ENCODE measurements at regions not wholly inside any gene's neighbourhood (a gene's known extent, or its start where the extent isn't known, plus 50 kb on each side); places are given as distances from the start of the nearest gene placed in this dataset.

- no peak for TF ChIP-seq CTCF (conservative IDR thresholded peaks at IDR 0.05; ENCODE audit: low read depth, low read length)
- no peak for DNase-seq (ENCODE audit: low read depth)
Observed at GRCh38 chr10:7046615-7047014, 364.2 kb downstream of the SFMBT2 start.

DNA sequence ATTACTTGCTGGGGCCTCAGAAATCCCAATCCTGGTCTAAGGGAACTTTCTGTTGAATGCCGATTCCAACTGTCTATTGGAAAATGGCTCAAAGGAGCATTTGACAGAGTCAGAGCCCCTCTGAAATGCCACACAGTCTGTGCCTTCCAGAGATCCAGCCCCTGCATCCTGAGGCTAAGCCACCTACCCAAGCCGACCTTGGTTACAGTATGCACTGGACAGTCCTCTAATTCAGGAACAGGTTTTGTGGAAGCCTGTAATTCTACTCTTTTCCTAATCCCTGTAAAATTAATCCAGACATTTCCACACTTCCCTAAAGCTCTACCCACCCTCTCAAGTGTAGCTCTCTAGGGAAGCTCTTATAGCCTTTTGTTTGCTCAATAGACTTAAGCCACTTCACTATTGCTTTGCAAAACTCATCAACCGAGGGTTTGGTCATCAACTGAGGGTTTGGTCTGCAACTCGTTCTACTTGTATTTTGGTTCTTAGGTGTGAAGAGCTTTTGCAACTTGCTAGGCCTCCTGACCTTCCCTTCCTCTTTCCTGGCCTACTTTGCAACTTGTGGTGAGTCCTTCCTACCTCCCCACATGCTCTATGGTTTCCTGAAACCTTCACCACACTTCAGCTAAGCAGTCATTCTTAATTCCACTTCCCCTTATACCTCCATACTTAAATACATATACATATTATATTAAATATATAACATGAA, 364.8 kb downstream of the SFMBT2 start:
- TF ChIP-seq CTCF (conservative IDR thresholded peaks at IDR 0.05; ENCODE audit: low read depth, low read length), result no peak
- DNase-seq (ENCODE audit: low read depth), result no peak
- H3K4me3 ChIP-seq (ENCODE audit: low read depth, low read length), result no peak overlapping the region

More at GRCh38 chr10:7046615-7047014, 364.2 kb downstream of the SFMBT2 start:
- no peak overlapping the region for H3K4me3 ChIP-seq (ENCODE audit: low read depth, low read length)

- H3K4me3 ChIP-seq (ENCODE audit: low read depth, low read length), result no peak overlapping the region
- DNase-seq (ENCODE audit: low read depth), result no peak
- no peak for TF ChIP-seq CTCF (conservative IDR thresholded peaks at IDR 0.05; ENCODE audit: low read depth, low read length)
Observed at GRCh38 chr10:7043055-7043653, 367.7 kb downstream of the SFMBT2 start.

DNA sequence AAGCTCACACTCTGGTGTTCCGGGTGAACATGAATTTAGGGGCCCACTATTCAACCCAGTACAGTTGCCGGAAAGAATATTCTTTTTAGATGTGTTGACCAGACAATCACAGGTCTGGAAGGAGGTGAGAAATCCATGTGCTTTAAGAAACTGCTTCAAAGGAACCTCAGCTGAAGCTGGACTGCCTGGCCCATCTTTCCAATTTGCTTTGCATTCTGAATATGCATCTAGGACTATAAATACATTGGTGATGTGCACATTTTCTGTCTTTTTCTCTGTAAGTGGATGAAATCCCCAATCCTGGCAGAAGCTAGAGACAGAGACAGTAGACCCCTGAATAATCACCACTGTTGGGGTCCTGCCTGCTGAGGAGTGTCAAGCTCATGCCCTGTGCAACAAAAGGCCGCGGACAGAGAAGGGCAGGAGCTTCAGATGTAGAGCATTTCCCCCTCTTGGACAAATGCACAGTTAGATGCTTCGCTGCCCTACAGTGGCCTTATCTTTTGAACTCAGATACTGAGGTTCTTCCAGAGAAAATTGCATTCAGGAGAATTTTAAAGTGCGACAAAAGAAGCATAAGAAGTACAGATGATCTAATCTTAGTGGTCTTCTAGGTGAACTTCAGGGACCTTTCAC, 368.3 kb downstream of the SFMBT2 start:
- TF ChIP-seq CTCF (conservative IDR thresholded peaks at IDR 0.05; ENCODE audit: low read depth, low read length), result no peak
- DNase-seq (ENCODE audit: low read depth), result no peak

DNA sequence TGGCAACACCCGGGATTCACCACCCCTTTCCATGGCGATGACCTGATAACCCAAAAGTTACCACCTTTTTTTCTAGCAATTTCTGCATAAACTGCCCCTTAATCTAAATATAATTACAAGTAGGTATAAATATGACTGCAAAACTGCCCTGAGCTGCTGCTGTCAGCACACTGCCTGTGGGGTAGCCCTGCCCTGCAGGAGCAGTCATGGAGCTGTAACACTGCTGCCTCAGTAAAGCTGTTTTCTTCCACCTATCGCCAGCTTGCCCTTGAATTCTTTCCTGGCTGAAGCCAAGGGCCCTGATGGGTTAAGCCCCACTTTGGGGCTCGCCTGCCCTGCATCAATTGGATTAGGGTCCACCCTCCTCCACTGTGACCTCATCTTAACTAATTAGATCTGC, 368.8 kb downstream of the SFMBT2 start:
- TF ChIP-seq CTCF (conservative IDR thresholded peaks at IDR 0.05; ENCODE audit: low read depth, low read length), result no peak
- H3K4me3 ChIP-seq (ENCODE audit: low read depth, low read length), result no peak overlapping the region
- no peak for DNase-seq (ENCODE audit: low read depth)

More for the DNA sequence above, 368.3 kb downstream of the SFMBT2 start:
- no peak overlapping the region for H3K4me3 ChIP-seq (ENCODE audit: low read depth, low read length)

- TF ChIP-seq CTCF (conservative IDR thresholded peaks at IDR 0.05; ENCODE audit: low read depth, low read length), result no peak
- DNase-seq (ENCODE audit: low read depth), result no peak
- no peak overlapping the region for H3K4me3 ChIP-seq (ENCODE audit: low read depth, low read length)
Observed at GRCh38 chr10:7040681-7041080, 370.2 kb downstream of the SFMBT2 start.
